NCI-H526 treated with DMSO at 0.1 percent for 48 hours (cell line): ENCODE measurements at regions not wholly inside any gene's neighbourhood (a gene's known extent, or its start where the extent isn't known, plus 50 kb on each side); places are given as distances from the start of the nearest gene placed in this dataset.
A peak's percentile ranks its signal among the peaks of the same experiment; 100 is the strongest.
"Not testable (repeated sequence)": the region's sequence is repeated elsewhere in the genome, so short reads cannot be mapped to it uniquely, and the experiment has no call there.

Experiments
- DNase-seq: peaks from one replicate; lab custom pipeline; 2025; lab: John Stamatoyannopoulos, UW

DNA sequence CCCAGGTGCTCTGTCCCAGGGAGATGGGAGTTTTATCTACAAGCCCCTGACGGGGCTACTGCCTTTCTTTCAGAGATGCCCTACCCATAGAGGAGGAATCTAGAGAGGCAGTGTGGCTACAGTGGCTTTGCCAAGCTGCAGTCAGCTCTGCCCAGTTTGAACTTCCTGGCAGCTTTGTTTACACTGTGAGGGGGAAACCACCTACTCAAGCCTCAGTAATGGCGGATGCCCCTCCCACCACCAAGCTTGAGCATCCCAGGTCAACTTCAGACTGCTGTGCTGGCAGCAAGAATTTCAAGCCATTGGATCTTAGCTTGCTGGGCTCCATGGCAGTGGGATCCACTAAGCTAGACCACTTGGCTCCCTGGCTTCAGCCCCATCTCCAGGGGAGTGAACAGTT, 53.1 kb upstream of the TMEM252 start:
- not testable (repeated sequence) for DNase-seq

DNA sequence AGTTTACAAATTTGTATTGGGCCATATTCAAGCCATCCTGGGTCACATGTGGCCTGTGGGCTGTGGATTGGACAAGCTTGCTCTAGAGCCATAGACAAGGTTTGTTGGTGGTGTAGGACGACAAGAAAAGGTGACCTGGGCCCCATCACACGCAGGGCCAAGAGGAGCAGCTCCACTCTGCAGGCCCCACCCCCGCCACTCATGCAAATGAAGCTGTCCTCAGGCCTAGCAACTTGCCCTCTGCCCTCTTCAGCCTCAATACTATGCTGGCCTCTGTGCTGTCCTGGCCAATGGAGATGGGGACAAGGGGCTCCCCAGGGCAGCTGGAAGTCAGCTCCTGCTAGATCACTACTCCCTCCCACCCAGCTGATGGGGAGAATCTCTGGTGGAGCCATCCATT, 55.2 kb upstream of the TMEM252 start:
- no peak for DNase-seq

DNA sequence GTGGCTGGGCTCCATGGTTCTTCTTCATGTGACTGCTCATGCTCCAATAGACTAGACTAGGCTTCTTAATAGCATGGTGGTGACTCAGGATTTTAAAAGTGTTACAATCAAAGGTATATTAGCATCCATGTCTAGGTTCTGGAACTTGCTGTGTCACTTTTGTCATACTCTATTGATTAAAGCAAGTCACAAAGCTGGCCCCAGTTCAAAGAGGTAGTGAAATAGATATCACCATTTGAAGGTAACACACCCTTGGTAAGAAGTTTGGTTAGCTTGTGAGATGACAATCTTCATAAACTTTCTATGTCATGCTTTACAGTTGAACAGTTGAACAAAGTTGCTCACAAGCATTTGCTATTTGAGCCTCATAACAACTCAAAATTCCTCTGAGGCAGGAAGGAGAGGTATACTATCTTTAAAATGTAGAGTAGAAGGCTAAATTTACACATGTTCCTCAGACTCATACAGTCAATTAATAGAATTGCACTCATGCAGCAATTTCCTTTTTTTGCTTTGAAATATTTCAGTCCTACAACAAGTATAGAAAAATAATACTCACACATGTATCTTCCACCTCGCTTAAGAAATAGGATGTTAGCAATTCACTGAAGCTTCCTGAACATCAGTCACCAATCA, 56.8 kb upstream of the TMEM252 start:
- DNase-seq, result no peak

DNA sequence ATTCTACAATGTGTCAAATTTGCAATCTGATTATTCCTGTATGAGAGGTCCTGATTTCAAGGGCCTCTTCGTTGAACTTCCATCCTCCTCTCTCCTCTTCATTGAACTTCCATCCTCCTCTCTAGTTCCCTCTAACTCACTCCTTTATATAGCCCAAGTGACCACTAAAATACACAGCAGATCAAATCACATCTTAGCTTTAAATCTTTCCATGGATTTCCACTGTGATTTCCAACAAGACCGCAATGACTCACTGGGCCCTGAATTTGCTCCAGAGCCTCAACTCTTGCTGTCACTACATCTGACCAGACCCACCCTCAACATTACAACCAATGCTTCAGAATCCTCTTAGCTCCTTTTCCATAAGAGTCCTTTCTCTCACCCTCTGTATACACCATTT, 59.1 kb upstream of the TMEM252 start:
- no peak for DNase-seq

DNA sequence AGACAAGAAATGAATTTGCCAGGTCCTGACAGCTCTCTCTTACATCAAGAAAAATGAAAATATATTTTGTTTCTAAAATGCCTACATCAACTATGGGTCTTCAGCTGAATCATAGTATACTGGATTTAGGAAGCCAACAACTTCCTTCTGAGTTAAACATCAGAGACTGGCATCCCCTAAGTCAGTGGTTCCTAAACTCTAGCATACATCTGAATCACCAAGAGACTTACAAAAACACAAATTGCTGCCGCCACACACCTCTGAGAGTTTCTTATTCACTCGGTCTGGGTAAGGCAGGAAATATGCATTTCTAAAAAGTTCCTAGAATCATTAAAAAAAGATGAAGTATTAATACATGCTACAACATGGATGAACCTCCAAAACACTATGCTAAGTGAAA, 60.4 kb upstream of the TMEM252 start:
- no peak for DNase-seq

DNA sequence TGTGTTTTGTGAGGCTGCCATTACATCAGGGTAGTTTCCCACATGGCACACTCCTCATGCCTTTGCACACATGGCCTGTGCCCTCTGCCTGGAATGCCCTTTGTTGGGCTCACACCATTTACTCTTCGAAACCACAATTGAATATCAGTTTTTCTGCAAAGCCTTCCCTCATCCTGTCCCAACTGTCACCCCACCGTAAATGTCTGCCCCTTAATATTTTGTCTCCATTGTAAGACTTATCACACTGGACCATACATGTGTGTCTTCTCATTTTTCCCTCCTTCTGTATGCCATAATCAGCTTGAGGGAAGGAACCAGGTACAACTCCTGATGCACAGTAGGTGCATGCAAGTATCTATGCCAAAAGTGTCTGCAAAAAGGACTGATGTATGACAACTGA, 62.7 kb upstream of the TMEM252 start:
- DNase-seq, result no peak

DNA sequence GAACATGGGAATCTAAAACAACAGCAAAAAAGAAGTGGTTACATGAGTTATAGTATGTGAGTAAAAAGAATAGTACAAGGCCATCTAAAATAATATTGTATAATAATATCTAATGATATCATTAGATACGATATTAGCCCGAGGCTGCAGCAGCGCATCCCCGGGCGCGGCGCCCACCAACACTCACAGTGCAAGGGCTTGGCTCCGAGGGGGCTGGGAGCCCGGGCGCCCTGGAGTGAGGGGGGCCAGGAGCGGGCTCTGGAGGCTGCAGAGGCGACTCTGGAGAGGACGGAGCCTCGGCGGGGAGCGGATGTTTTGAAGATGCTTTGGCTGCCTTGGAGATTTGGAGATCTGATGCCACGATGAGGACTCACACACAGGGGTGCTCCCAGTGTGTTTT, 68.1 kb upstream of the TMEM252 start:
- no peak for DNase-seq

DNA sequence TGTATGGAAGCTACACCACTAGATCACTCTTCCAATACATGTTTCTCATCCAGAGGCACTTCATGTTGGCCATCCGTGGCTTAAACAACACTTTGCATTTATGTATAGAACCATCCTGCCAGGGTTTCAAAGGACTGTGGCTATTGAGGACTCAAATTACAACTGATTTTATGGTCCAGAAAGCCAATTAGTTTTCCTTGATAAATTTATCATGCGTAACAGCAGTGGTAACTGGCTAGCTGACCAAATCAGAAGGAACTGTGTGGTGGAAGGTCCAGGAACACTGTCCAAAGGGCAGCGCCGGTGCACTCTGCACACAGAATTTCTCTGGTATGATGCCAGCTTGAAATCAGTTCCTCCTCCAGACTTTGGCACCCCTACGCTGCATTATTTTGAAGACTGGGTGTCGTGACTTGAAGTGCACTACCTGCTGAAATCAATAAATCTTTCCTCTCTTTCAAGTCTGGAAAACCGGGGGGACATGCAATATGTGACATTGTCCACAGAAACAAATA, 69.3 kb upstream of the TMEM252 start:
- no peak for DNase-seq

DNA sequence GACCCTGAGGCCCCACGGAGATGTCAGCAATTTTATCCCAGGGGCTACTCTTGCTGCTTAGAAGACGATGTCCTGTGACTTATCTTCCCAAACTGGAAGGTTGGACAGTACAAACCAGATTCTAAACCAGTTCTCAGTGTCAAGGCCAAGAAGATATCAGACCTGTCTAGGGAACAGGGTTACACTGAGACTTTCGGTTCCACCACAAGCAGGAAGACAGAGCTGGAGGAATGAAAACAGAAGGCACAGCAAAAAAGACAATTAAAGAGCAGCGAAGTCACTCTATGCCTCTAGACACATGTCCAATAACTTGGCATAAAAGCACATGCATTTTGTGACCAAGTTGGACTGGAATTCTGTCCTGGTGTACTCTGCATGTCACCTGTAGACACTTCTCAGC, 73.4 kb upstream of the TMEM252 start:
- DNase-seq, result no peak

DNA sequence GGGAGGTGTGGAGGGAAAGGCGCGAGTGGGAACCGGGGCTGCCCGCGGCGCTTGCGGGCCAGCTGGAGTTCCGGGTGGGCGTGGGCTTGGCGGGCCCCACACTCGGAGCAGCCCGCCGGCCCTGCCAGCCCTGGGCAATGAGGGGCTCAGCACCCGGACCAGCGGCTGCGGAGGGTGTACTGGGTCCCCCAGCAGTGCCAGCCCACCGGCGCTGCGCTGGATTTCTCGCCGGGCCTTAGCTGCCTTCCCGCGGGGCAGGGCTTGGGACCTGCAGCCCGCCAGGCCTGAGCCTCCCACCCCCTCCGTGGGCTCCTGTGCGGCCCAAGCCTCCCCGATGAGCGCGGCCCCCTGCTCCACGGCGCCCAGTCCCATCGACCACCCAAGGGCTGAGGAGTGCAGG, 76.3 kb upstream of the TMEM252 start:
- DNase-seq, result not testable (repeated sequence)

DNA sequence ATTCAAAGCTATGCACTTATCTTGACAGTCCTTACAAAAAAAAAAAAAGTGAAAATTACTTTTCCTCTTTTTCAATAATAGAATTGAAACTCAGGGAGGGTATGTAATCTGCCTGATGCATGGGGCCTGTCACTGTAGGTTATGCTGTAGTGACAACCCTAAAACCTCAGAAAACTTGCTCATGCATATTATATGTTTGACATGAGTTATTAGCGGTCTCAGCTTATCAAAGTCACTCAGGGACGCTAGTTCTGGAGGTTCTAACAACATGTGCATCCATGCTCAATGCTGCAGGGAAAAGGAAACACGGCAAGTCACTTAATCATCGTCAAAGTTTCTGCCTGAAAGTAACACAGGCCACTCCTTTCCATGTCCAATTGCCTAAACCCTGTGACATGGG, 78.4 kb upstream of the TMEM252 start:
- no peak for DNase-seq

DNA sequence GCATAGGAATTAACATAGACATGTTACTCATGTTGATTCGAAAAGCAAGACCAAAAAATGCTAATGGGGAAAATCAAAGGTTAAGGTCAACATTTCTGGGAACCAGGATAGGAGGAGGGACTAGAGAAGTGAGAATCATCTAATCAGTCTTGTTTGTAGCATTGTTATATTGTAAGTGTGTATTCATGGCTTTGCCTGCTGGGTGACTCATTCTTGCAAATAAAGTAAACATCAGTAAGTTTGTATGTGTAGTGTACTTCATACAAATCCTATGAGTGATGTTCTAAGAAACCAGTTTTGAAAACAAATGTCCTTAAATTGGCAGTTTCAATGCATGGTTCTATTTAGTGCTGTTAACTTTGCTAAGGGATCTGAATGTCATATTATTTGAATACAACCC, 79.0 kb upstream of the TMEM252 start:
- DNase-seq, result peak; percentile 65

DNA sequence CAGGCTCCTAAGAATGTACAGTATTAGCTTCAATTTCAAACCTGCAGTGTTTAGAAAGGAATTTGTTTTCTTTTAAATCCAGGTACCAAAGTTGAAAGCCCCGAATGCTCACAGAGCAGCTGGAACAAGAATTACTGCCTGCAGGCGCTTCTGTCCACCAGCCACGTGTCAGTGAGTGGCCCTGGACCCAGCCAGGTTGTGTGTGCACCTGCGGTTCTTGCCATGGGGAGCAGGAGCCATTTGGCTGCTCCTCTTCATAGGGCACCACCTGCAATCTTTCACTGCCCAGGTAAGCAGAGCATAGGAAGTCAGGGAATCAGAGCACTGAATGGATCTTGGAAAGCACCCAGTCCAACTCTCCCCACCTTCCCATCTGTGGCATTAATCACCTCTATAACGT, 79.5 kb upstream of the PIP5K1B start:
- no peak for DNase-seq

DNA sequence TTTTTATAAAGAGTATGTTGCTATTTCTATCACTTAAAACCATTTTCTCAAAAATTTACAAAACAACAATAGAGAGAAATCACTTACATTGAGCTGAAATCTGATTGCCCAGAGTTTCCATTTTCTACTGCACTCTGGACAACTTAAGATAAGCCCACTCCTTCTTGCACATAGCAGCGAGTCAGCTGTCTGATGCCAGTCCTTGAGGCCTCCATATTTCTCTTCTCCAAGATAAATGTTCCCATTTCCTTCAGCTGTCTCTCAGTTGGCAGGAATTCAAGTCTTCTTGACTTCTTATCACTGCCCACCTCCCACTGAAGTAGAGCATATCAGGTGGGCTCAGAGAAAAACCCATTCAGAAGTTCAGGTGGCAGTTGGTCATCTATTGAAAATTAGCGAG, 78.5 kb upstream of the PIP5K1B start:
- DNase-seq, result no peak

DNA sequence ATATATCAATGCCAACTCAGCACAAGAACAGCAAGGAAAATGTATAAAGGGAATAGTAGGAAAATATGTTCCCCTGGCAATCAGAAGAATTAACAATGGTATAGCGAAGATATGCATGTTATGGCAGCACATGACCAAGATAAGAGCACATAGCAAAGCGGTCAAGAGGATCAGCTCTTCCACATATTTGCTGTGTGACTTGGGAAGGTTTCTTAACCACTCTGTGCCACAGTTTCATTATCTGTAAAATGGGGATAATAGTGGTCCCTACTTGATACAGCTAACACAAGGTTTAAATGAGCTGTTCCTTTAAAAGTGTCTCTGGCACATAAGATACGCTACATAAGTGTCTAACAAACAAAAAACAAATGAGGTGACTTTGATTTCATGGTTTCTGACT, 77.9 kb upstream of the PIP5K1B start:
- DNase-seq, result no peak

DNA sequence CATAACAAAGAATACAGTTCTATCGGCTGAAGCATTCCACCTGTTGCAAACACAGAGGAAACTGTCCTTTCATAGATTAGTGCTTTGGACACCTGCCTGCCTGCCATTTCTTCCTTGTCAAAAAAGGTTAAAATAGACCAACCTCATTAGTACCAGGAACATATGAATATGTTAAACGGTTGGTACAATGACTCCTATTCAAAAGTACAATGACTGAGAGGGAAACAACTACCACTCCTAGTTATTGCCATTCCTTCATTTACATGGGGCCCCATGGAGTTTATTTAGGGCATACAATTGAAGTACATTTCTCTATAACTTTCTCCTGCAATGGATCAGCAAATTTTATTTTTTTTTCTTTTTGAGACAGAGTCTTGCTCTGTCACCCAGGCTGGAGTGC, 77.4 kb upstream of the PIP5K1B start:
- DNase-seq, result peak; percentile 51

DNA sequence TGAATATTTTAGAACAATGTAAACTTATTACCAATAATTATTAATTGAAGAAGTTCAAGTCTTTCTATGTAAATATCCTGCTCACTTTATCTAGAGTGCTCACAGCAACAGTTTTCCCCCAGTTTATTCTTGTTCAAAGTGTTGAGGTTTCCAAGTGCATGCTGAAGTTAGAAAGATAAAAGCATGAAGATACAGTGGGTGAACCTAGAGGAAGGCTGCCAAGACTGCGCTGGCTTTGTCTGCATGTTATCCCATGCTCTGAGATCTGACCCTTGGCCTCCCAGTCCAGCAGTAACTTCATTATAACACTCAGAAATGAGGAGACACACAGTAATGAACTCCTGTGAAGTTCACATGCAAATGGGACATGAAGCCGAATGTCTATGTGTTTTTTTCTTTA, 76.0 kb upstream of the PIP5K1B start:
- DNase-seq, result no peak

DNA sequence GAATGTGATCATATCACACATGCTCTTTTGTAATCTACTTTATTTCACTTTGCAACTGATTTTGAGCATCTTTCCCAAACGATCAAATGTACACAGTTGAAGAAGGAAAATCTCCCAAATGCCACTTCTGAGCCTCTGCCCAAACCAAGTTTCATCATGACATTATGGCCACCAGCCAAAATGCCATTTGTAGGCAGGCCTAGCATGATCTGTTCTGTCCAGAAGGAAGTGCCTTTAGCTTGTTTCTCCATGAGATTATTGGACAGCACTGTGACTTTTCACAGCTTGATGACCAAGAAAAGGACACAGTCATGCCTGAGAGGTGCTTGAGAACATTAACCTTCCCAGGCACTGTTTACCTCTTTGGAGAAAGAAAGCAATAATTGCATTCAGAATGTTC, 73.2 kb upstream of the PIP5K1B start:
- DNase-seq, result no peak

DNA sequence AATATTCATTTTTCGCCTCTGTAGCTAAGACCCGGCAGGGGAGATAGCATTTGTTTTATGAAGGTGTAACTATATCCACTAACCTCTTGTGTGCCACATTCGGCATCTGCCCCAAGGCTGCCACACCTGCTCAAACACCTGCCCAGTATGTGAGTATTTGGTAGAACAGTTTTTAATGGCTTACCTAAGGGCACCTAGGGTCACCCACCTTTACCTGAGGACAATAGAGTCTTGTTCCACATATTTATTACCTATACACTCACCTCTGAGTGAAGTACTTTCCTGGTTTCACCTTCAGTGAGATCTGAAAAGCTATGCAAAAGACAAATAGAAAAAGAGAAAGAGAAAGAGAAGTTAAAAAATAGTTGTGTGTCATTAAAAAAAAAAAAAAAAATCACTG, 68.0 kb upstream of the PIP5K1B start:
- peak; percentile 89 for DNase-seq

DNA sequence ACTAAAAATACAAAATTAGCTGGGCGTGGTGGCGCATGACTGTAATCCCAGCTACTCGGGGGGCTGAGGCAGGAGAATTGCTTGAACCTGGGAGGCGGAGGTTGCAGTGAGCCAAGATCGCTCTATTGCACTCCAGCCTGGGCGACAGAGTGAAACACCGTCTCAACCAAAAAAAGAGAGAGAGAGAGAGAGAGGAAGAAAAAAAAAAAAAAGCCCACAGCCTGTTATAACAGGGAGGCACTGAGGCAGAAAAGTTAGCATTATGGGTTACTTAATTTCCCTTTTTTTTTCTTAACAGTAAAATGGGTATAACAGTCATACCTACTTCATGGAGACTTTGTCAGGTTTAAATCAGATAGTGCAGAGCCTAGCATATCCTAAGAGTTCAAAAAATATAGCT, 65.8 kb upstream of the PIP5K1B start:
- DNase-seq, result not testable (repeated sequence)

DNA sequence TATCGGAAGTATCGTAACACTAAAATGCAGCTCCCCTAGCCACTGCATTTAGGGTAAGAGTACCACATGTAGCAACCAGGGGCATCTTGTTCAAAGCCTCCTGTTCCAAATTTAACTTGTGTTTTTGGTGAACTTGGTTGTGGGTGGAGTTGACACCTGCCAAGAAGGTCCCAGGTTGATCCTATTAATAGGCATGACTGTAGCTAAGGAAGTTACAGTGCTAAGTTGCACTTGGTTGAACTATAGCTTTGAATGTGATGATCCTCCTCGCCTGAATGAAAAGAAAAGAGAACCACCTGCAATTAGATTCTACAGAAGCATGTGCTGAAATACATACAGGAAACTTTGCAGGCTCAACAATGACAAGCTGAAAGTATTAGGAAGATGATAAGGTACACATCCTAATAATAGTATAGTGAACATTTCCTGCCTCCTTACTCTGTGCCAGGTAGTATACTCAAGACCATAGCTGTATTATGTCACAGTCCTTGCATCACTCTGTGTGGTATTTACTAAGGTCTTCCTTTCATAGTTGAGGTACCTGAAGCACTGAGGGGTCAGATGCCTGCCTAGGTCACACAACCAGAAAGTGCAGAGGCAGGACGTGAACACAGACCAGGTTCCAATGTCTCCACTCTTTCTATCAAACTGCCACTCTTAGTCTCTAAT, 64.5 kb upstream of the PIP5K1B start:
- no peak for DNase-seq

DNA sequence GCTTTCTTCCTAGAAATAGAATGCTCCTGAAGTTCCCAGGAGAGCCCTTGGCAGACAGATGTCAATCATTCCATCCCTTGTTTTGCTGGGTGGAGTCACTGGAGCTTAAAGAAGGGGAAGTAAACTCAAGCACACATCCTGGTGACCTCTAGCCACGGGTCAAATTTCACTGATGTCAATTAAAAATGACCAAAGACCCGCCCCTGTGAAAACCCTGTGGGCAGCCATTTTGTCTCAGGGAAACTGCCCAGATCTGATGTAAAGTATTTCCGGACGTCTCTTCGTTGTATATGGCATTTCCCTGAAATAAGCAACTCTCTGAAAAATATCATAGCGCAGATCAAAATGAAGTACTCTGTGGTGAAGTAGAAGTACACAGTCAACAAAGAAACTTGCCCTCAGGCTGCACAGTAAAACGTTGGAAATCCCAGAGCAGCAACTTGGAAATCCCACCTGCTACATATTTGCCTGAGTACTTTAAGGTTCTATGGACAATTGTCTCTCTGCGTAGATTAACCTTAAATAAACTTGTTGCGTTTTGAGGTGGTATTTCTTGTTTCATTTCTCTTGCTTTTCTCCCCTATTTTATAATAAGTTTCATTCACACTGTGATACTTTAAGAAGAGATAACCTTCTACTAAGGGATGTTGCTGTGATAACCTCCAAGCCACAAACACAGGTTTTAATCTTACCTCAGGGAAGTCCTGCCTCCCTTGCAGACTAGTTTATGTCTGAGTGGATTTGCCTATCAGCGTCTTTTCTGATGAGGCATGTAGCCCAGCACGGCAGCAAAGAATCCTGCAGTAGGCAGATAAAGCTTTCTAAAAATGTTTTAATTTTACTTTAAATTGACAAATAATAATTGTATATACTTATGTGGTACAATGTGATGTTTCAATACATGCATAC, 60.9 kb upstream of the PIP5K1B start:
- peak; percentile 39 for DNase-seq

DNA sequence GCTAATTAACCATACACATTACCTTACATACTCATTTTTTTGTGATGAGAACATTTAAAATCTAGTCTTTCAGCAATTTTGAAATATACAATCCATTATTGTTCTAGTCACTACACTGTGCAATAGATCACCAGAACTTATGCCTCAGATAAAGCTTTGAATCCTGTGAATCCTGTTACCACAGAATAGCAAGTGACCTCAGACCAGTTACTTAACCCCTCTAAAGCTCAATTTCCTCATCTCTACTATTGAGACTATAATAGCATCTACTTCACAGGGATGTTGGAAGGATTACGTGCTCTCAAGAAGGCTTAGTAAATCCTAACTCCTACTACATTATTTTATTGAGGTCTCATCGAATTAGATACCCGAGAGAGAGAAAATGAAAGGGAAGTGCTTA, 60.2 kb upstream of the PIP5K1B start:
- DNase-seq, result no peak
